ENCODE measurements at regions not wholly inside any gene's neighbourhood (a gene's known extent, or its start where the extent isn't known, plus 50 kb on each side); places are given as distances from the start of the nearest gene placed in this dataset.

DNA sequence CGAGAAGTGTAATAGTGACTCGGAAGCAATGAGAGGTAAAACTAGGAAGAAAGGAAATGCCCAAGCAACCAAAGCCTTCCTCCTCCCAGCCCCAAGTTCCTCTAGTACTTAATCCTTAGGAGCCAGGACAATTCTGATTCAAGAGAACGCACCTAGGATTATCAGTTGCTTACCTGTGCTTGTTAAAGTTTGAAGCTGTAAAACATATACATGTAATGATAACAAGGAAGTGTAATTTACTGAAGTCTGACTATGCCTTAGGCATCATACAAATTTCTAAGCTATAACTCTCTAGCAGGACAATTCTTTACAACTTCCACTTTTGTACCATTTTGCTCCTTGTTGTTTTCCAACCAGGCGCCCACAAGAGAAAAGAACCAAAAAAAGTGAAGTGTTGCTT is 92.8 kb upstream of the OSBPL8 start:
- Histone ChIP-seq H3K9me3 (ENCODE audit: control insufficient read depth, insufficient read depth, low read depth, low read length) (no peaks in the 10 kb centered on the region), H3K4me3 (ENCODE audit: low read depth, low read length) (no peak overlapping the region), H3K27ac (ENCODE audit: extremely low read depth, low read depth, low read length) (no peak overlapping the region), H3K4me1 (ENCODE audit: control insufficient read depth, insufficient read depth, low read length) (no peaks in the 10 kb centered on the region), H3K36me3 (ENCODE audit: control insufficient read depth in 2 of 2, insufficient read depth in 1 of 2, low read length in 2 of 2) (no peaks in the 10 kb centered on the region)
- ChIA-PET CTCF (interaction anchor here (0.7 kb wide), 1 partner anchor 62 kb away, joined by 3 read pairs; no protein-coding TSS in a partner anchor), POLR2A (no interaction called here)
- TF ChIP-seq ZNF677 (tag by site-specific recombination; IDR thresholded peaks at IDR 0.05), result no peak
- TF ChIP-seq ZNF274 (IDR thresholded peaks at IDR 0.05; ENCODE audit: low read length), result no peak
- TF ChIP-seq ZNF274 (tag by site-specific recombination; IDR thresholded peaks at IDR 0.05; ENCODE audit: borderline replicate concordance), result no peak
- TF ChIP-seq REPIN1 (tag by site-specific recombination; IDR thresholded peaks at IDR 0.05; ENCODE audit: low read depth), result no peak

DNA sequence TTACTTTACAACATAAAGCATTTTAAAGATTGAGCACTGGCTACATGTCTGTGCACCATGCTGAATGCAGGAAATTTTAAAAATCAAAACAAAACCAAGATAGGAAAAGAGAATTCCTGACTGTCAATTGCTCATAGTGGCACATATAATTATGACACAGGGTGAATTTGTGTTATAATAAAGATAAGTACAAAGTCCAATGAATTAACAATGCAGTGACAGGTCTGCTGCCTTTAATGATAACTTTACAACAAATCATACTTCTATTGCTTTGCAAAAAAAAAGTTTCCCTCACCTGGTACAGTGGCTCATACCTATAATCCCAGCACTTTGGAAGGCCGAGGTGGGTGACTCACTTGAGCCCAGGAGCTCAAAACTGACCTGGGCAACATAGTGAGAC is 93.8 kb upstream of the OSBPL8 start:
- ChIA-PET CTCF (no interaction called here), POLR2A (no interaction called here)
- H3K9me3 ChIP-seq (ENCODE audit: control insufficient read depth, insufficient read depth, low read depth, low read length), result no peaks in the 10 kb centered on the region
- no peak overlapping the region for H3K4me3 ChIP-seq (ENCODE audit: low read depth, low read length)
- H3K36me3 ChIP-seq (ENCODE audit: control insufficient read depth in 2 of 2, insufficient read depth in 1 of 2, low read length in 2 of 2), result no peaks in the 10 kb centered on the region
- H3K27ac ChIP-seq (ENCODE audit: extremely low read depth, low read depth, low read length), result no peak overlapping the region
- TF ChIP-seq ZBTB48 (tag by site-specific recombination; IDR thresholded peaks at IDR 0.05) (no peak), ZNF600 (tag by site-specific recombination; IDR thresholded peaks at IDR 0.05) (no peak), ZNF23 (tag by site-specific recombination; IDR thresholded peaks at IDR 0.05; ENCODE audit: borderline replicate concordance) (no peak), ZNF521 (tag by site-specific recombination; IDR thresholded peaks at IDR 0.05) (no peak), MEIS1 (CRISPR knock-in tag; IDR thresholded peaks at IDR 0.05; ENCODE audit: borderline replicate concordance) (no peak), ZNF549 (tag by site-specific recombination; IDR thresholded peaks at IDR 0.05) (no peak), ZNF639 (tag by site-specific recombination; IDR thresholded peaks at IDR 0.05) (no peak), ZNF10 (tag by site-specific recombination; IDR thresholded peaks at IDR 0.05) (no peak)
- no peaks in the 10 kb centered on the region for H3K4me1 ChIP-seq (ENCODE audit: control insufficient read depth, insufficient read depth, low read length)

DNA sequence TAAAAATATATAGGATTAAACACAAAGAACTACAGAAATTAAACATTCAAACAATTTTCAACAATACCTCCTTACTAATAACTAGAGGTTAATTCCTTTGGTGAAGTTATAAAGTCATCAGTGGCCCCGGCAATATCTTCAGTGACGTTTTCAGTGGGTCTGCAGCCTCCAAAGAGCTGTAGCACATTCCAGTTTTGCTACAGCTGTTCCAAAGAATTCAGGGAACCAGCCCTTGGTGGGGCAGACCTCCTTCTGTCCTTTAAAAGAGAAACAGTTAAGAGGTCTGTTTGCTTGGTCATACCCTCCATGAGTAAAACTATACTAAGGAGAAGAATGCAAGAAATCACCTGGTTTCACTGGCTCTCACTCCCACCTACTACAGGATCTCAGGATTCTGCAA is 99.2 kb upstream of the ZDHHC17 start:
- no peaks in the 10 kb centered on the region for H3K36me3 ChIP-seq (ENCODE audit: control insufficient read depth in 2 of 2, insufficient read depth in 1 of 2, low read length in 2 of 2)
- no peak overlapping the region for H3K4me3 ChIP-seq (ENCODE audit: low read depth, low read length)
- CTCF ChIA-PET, result interaction anchor here (0.8 kb wide), 1 partner anchor 24 kb away, joined by 5 read pairs; no protein-coding TSS in a partner anchor
- TF ChIP-seq ZBTB1 (tag by site-specific recombination; IDR thresholded peaks at IDR 0.05), result no peak
- TF ChIP-seq, protein P1, sequence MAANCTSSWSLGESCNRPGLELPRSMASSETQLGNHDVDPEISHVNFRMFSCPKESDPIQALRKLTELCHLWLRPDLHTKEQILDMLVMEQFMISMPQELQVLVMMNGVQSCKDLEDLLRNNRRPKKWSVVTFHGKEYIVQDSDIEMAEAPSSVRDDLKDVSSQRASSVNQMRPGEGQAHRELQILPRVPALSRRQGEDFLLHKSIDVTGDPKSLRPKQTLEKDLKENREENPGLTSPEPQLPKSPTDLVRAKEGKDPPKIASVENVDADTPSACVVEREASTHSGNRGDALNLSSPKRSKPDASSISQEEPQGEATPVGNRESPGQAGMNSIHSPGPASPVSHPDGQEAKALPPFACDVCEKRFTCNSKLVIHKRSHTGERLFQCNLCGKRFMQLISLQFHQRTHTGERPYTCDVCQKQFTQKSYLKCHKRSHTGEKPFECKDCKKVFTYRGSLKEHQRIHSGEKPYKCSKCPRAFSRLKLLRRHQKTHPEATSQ (tag by site-specific recombination; IDR thresholded peaks at IDR 0.05), result no peak
- TF ChIP-seq ZNF596 (tag by site-specific recombination; IDR thresholded peaks at IDR 0.05), result no peak
- no peak for TF ChIP-seq KLF10 (tag by site-specific recombination; IDR thresholded peaks at IDR 0.05)
- no peak for TF ChIP-seq ZEB2 (tag by site-specific recombination; IDR thresholded peaks at IDR 0.05)
- TF ChIP-seq, protein P2, sequence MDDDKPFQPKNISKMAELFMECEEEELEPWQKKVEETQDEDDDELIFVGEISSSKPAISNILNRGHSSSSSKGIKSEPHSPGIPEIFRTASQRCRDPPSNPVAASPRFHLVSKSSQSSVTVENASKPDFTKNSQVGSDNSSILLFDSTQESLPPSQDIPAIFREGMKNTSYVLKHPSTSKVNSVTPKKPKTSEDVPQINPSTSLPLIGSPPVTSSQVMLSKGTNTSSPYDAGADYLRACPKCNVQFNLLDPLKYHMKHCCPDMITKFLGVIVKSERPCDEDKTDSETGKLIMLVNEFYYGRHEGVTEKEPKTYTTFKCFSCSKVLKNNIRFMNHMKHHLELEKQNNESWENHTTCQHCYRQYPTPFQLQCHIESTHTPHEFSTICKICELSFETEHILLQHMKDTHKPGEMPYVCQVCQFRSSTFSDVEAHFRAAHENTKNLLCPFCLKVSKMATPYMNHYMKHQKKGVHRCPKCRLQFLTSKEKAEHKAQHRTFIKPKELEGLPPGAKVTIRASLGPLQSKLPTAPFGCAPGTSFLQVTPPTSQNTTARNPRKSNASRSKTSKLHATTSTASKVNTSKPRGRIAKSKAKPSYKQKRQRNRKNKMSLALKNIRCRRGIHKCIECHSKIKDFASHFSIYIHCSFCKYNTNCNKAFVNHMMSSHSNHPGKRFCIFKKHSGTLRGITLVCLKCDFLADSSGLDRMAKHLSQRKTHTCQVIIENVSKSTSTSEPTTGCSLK (tag by site-specific recombination; IDR thresholded peaks at IDR 0.05), result no peak
- no peak for TF ChIP-seq HIC1 (tag by site-specific recombination; IDR thresholded peaks at IDR 0.05)
- TF ChIP-seq ZNF214 (tag by site-specific recombination; IDR thresholded peaks at IDR 0.05; ENCODE audit: borderline replicate concordance), result no peak
- TF ChIP-seq ZNF16 (tag by site-specific recombination; IDR thresholded peaks at IDR 0.05; ENCODE audit: low read depth), result no peak
- POLR2A ChIA-PET, result no interaction called here
- no peaks in the 10 kb centered on the region for H3K9me3 ChIP-seq (ENCODE audit: control insufficient read depth, insufficient read depth, low read depth, low read length)
- no peaks in the 10 kb centered on the region for H3K4me1 ChIP-seq (ENCODE audit: control insufficient read depth, insufficient read depth, low read length)
- H3K27ac ChIP-seq (ENCODE audit: extremely low read depth, low read depth, low read length), result no peak overlapping the region
